SH-SY5Y (cell line): ENCODE measurements at regions not wholly inside any gene's neighbourhood (a gene's known extent, or its start where the extent isn't known, plus 50 kb on each side); places are given as distances from the start of the nearest gene placed in this dataset.

Source experiments
- GATA2 ChIP-seq: IDR thresholded peaks from 2 replicates; pipeline ENCODE4 v1.6.1; 2011; ENCODE audit warnings: mild to moderate bottlenecking, low read depth, low read length
- GATA3 ChIP-seq: IDR thresholded peaks from 2 replicates; pipeline ENCODE4 v1.6.1; 2011; ENCODE audit warnings: low read depth, mild to moderate bottlenecking, low read length, moderate library complexity

DNA sequence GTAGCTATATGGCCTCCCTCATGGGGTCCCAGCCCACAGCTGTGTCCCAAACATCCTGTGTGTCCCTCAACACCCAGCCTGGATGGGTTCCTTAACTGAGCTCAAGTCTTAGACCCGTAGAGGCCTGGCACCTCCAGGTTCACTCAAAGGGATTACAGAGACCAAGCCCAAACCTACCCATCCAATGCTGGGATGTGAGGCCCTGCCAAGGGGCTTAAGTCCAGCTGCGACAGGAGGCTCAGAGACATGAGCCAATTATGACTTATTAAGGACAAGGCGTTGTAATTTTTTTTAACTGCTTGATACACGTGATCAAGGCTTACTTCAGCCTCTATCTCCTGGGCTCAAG is 105.6 kb upstream of the RET start:
- no peak for TF ChIP-seq GATA3
- TF ChIP-seq GATA2, result no peak
